GM12872 (cell line): ENCODE measurements at regions not wholly inside any gene's neighbourhood (a gene's known extent, or its start where the extent isn't known, plus 50 kb on each side); places are given as distances from the start of the nearest gene placed in this dataset.

ENCODE experiments used
- CTCF ChIP-seq: IDR thresholded peaks from 3 replicates; pipeline ENCODE4 v1.5.1; 2011; ENCODE audit warnings: low read depth, mild to moderate bottlenecking, low read length, moderate library complexity; ENCODE audit not compliant: insufficient read depth

- no peak for TF ChIP-seq CTCF
Measured at GRCh38 chr12:89825591-89826449, 117.2 kb upstream of the ATP2B1 start.

- TF ChIP-seq CTCF = no peak
Measured at GRCh38 chr12:89824822-89825221, 116.2 kb upstream of the ATP2B1 start.

GRCh38 chr12:89821896-89822295, 113.3 kb upstream of the ATP2B1 start:
- no peak for TF ChIP-seq CTCF

GRCh38 chr12:89817501-89818226, 109.0 kb upstream of the ATP2B1 start:
- no peak for TF ChIP-seq CTCF

GRCh38 chr12:89815225-89815624, 106.6 kb upstream of the ATP2B1 start:
- no peak for TF ChIP-seq CTCF

- no peak for TF ChIP-seq CTCF
Measured at GRCh38 chr12:89803412-89803811, 94.8 kb upstream of the ATP2B1 start.

- no peak for TF ChIP-seq CTCF
Measured at GRCh38 chr12:89801284-89801683, 92.6 kb upstream of the ATP2B1 start.
